HG03196 (cell line): ENCODE measurements at regions not wholly inside any gene's neighbourhood (a gene's known extent, or its start where the extent isn't known, plus 50 kb on each side); places are given as distances from the start of the nearest gene placed in this dataset.

Experiments
- ATAC-seq: cut with Tn5 transposase; IDR thresholded peaks from one replicate; pipeline ENCODE4 v1.9.1; 2021; ENCODE audit not compliant: unreplicated experiment

- no peak for ATAC-seq
These were observed 244.2 kb downstream of the TLE3 start for GRCh38 chr15:69853544-69853951.

DNA sequence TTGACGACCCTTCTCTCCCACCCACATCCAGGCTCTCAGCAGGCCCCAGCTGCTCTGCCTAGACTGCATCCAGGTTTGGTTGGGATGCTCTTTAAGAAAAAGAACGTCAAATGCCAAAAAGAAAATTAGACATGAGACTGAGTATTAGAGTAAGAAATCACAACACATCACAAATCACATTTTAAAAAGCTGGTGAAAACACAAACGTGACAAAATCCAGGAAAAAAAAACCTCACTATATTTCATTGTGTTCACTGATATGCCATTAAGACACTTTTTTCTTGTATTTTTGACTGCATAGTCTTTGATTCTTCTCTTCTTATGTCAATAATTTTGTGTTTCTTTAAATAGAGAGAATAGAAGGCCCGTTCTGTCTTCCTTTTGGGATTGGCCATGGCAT lies 243.7 kb downstream of the TLE3 start:
- ATAC-seq: no peak

- no peak for ATAC-seq
These were observed 243.1 kb downstream of the TLE3 start for GRCh38 chr15:69854521-69855181.

DNA sequence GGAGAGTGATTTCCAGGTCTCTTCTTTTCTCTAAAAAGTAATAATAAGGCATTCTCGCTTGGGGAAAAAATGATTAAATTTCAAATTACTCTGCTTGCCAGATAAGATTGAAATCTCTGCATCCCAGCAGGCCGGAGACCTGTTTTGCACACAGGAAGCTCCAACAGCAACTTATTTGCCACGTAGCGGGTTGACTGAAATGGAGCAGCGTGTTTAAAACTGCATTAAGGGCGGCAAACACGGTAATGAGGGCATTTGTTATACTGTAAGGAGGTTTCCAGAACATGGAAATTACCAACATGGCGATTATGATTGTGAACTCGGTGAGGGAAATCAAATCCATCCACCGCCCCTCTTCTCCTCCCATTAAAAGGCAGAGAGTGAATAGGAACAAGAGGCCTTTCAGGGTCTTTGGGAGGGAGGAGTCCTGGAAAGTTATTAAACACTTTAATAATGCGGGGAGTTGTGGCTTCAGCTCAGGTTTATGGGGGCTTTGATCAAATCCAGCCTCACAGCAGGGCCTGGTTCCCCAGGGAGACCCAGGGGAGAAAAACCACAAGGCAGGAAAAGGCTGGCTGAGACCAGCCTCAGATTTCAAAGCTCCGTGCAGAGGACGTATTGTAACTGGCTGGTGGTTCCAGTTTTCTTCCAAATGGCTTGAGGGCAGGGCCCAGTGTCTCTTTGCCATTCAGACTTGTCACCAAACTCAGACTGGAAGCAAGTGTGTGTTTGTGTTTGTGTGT lies 242.3 kb downstream of the TLE3 start:
- no peak for ATAC-seq

DNA sequence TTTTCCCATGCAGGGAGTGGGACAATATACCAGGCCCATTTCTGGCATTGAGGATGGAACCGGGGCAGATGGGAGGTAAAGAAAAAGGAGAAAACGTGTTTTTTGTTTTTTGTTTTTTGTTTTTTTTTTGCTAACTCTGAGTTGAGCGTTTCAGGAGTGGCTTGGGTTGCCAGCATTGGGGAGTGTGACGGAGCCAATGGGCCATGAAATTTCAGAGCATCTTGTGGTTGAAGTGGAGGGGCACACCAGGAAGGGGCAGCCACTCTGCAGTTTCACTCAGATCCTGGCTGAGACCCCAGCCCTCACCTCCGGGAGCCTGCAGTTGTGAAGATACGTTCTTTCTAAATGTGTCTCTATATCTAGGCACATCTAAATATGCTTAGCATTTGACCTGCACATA lies 240.5 kb downstream of the TLE3 start:
- no peak for ATAC-seq

DNA sequence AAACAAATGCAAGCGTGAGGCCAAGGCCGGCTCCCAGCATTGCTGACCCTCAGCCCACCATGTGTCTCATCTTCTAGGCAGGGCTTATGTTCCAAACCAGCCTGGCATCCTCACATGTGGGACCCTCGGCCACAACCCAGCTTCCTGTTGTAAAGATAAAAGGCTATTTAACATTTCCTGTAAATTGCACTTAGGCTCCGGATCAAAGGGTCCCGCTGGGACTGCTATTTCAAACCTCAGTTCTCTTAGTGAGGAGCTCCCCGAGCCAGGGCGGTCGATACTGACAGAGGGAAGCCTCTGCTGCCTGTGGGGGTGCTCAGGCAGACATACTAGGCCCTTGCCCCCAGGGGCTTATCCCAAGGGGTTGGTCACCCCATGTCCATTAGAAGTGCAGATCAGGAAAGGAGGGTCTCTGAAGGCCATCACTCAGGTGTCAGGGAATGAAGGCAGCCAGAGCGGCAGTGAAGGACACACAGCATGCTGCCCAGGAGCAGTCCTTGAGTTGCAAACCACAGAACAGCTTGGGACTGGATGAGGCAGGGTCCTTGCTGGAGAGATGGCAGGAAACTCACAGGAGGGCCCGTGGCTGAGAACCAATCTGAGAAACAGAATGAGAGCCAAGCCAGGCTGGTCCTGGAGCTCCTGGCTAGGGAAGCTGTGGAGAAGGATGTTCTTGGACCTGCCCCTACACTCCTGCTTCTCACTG lies 239.9 kb downstream of the TLE3 start:
- no peak for ATAC-seq

- no peak for ATAC-seq
These were observed 239.3 kb downstream of the TLE3 start for GRCh38 chr15:69858456-69858855.

- ATAC-seq: no peak
These were observed 237.9 kb downstream of the TLE3 start for GRCh38 chr15:69859866-69860265.

DNA sequence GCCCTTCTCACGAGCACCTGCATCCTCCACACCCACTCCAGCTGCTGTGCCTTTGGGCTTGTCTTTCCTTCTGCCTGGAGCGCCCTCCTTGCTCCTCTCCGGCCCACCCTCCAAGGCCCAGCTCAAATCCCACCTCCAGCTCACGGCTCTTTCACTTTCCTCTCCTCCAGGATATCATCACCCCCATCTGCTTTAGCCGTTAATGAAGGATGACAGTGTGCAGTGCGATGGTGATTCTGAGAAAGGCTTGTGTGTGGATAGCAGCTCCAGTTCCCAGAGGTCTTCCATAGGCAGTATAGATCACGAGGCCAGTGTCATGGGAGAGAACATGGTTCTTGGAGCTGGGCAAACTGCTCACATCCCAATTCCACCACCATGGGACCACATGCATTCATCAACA lies 237.4 kb downstream of the TLE3 start:
- no peak for ATAC-seq

DNA sequence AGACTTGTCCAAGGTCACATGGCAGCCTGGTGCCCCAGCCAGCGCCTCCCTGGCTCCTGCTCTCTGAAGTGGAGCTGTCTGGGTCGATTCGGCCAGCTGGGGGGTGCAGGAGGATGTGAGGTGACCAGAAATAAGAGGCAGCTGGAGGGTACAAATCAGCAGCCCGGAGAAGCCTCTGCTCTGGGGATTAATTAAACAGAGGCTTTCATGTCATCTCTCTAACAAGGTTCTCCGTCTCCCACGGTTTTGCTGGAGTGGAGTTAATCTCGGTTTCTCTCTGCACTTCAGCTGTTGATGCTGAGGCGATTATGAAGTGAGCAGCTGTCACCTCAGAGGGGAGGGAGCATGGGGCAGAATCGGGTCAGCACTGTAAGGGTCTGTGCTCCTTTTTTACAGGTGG lies 236.8 kb downstream of the TLE3 start:
- no peak for ATAC-seq

DNA sequence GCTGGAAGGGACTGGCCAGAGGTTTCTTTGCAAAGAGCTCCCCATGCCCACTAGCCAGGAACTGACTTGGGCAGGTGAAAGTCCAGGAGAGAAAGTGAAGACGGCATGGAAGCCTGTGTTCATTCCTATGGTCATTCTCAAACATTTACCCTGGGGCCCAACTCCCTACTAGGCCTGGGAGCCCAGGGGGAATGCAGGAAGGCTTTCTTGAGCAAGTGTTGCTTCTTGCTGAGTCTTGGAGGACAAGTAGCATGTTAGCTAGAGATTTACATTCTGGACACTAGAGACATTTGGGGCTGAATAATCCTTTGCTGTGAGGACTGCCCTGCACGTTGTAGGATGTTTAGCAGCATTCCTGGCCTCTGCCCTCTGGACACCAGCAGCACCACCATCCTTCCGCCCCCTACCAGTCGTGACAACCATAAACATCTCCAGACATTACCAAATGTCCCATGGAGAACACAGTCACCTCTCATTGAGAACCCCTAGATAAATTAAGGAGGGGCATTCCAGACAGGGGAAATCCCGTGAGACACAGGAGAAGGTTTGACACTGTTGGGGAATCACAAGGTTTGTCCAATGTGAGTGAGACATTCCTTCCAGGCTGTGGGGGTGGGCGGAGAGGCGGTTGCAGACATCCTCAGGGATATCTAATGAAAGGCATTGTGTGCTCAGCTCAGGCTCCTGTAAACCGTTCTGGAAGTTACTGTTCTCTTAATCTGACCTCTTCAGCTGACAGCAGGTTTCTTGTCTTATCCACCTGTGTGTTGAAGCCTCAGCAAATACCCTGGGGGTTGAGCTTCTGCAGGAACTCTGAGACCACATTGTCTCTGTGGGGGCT lies 236.2 kb downstream of the TLE3 start:
- no peak for ATAC-seq

- no peak for ATAC-seq
These were observed 235.2 kb downstream of the TLE3 start for GRCh38 chr15:69862540-69862939.

DNA sequence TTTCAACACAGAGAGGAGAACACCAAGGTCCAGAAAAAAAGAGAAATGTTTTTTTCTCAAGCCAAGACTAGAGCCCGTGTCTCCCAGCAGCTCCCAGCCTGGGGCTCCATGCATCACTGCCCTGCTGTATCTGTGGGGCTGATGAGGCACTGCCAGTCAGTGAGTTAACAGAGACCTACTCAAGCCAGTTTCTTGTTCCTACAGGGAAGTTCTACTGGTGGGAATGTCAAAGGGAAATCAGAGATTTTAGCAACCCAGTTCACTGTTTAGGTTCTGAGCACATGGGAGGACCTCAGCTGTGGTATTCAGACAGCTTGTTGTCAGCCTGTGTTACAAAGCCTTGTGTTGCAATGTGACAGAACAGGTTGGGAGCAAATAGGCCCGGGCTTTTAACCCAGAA lies 234.3 kb downstream of the TLE3 start:
- no peak for ATAC-seq

DNA sequence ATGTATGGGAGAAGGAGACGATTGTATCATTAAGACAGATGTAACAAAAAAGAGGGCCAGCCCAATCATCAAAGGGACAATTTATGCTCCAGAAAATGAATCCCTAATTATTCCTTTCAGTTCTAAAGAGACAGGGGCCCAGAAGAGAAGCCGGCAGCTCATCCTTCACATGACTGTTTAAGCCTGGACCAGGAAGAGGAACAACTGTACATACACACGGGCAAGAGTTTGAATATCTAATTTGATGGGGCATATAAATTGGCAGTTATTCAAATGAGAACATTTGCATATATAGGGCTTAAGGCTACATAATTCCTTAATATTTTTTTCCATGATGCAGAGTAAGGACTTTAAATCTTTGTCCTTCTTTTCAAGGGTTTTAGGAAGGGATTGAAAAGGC lies 232.3 kb downstream of the TLE3 start:
- ATAC-seq: no peak

DNA sequence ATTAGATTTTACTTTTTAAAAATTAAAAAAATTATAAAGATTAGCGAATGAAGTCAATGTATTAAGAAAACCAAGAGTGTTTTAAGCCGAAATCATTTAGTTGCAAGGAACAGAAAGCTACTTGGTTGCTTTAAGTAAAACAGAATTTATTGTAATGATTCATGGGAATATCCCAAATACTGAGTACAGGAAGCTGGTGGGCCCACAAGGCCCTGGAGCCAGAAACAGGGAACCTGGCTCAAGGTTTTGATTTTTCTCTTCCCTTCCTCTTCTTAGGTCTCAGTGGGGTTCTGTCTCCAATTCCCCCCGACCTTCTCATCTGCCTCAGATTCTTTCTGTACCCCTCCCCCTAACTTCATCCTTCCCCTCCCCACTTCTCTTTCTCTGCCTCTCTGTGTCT lies 229.0 kb downstream of the TLE3 start:
- no peak for ATAC-seq

GRCh38 chr15:69869291-69869690 lies 228.4 kb downstream of the TLE3 start:
- ATAC-seq: no peak

GRCh38 chr15:69869881-69870505 lies 227.7 kb downstream of the TLE3 start:
- ATAC-seq: no peak

- no peak for ATAC-seq
These were observed 226.1 kb downstream of the TLE3 start for GRCh38 chr15:69871511-69872134.

DNA sequence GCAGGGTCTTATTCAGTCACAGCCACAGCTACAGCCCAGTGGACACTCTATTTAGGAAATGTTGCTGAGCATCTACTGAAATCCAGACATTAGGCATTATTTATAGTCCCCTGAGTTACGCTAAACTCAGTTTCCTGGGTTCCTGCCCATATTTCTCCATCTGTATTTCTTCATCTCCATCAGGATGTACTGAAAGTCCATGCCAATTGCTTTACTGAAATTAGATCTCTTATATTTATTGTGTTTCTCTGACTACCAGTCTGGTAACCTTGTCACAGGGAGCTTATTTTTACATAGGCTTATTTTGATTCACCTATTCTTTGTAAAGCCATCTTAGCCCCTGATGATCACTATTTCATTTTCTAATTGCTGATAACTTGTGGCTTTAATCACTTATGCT lies 223.9 kb downstream of the TLE3 start:
- ATAC-seq: no peak

DNA sequence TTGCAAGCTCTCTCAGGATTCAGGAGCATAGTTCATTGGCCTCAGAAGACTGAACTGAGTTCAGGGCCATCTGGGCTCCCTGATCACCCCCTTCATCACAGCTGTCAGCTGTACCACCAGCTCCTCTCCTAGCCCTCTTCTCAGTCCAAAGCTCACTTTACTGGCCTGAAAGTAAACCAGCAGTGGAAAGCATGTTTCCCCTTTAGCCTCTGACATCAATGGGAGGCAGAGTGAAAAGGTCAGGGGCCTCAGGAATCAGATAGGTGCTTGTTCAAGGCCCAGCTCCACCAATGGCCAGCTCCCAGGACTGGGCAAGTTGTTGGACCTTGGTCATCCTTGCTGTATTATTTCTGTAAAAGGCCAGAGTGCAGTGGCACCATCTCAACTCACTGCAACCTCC lies 223.4 kb downstream of the TLE3 start:
- no peak for ATAC-seq
